IMR-90 (cell line): ENCODE measurements at regions not wholly inside any gene's neighbourhood (a gene's known extent, or its start where the extent isn't known, plus 50 kb on each side); places are given as distances from the start of the nearest gene placed in this dataset.

Experiments used
- FOS ChIP-seq: fragments of 150-350 bp; IDR thresholded peaks from 2 replicates; pipeline ENCODE4 v1.6.1; 2016; ENCODE audit warnings: low read depth, low read length
- MAFK ChIP-seq: IDR thresholded peaks from 2 replicates; pipeline ENCODE4 v1.6.1; 2012; ENCODE audit warnings: low read depth, low read length, improper control_type of control experiment
- POLR2A ChIP-seq: IDR thresholded peaks from 2 replicates; pipeline ENCODE4 v1.6.1; 2012; ENCODE audit warnings: mild to moderate bottlenecking, low read depth, low read length
- RAD21 ChIP-seq: IDR thresholded peaks from 2 replicates; pipeline ENCODE4 v1.6.1; 2012; ENCODE audit warnings: low read length, improper control_type of control experiment
- RCOR1 ChIP-seq: IDR thresholded peaks from 2 replicates; pipeline ENCODE4 v1.6.1; 2012; ENCODE audit warnings: mild to moderate bottlenecking, low read length, improper control_type of control experiment; ENCODE audit not compliant: insufficient replicate concordance
- TF ChIP-seq, protein P1 (sequence below): fragments of 150-350 bp; IDR thresholded peaks from 2 replicates; pipeline ENCODE4 v1.6.1; 2017; ENCODE audit warnings: mild to moderate bottlenecking, antibody characterized with exemption, low read length, low read depth
- TF ChIP-seq, protein P2 (sequence below): conservative IDR thresholded peaks from 2 replicates; pipeline ENCODE4 v1.5.1; 2012; ENCODE audit warnings: mild to moderate bottlenecking, low read depth, low read length, improper control_type of control experiment

DNA sequence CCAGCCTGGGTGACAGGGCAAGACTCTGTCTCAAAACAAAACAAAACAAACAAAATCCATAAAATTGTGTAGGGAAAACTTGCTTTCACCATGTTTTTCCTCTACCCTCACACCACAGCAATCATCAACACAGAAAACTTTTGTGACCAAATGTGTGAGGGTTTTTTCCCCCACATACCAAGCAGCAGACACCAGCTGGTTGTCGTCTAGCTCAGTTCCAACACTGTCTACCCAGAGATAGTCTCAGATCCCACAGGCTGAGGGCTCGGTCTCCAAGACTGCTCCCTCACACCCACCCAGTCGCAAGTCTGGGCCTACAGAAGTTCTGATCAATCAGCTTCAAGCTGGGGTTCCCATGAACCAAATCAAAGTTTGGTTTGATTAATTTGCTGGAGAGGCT is 322.4 kb upstream of the MAGI2 start:
- TF ChIP-seq, protein P1, sequence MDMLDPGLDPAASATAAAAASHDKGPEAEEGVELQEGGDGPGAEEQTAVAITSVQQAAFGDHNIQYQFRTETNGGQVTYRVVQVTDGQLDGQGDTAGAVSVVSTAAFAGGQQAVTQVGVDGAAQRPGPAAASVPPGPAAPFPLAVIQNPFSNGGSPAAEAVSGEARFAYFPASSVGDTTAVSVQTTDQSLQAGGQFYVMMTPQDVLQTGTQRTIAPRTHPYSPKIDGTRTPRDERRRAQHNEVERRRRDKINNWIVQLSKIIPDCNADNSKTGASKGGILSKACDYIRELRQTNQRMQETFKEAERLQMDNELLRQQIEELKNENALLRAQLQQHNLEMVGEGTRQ = no peak
- TF ChIP-seq MAFK = no peak
- no peak for TF ChIP-seq RAD21
- TF ChIP-seq, protein P2, sequence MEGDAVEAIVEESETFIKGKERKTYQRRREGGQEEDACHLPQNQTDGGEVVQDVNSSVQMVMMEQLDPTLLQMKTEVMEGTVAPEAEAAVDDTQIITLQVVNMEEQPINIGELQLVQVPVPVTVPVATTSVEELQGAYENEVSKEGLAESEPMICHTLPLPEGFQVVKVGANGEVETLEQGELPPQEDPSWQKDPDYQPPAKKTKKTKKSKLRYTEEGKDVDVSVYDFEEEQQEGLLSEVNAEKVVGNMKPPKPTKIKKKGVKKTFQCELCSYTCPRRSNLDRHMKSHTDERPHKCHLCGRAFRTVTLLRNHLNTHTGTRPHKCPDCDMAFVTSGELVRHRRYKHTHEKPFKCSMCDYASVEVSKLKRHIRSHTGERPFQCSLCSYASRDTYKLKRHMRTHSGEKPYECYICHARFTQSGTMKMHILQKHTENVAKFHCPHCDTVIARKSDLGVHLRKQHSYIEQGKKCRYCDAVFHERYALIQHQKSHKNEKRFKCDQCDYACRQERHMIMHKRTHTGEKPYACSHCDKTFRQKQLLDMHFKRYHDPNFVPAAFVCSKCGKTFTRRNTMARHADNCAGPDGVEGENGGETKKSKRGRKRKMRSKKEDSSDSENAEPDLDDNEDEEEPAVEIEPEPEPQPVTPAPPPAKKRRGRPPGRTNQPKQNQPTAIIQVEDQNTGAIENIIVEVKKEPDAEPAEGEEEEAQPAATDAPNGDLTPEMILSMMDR = no peak
- no peak for TF ChIP-seq RCOR1
- TF ChIP-seq FOS = no peak
- no peak for TF ChIP-seq POLR2A
